ENCODE measurements at regions not wholly inside any gene's neighbourhood (a gene's known extent, or its start where the extent isn't known, plus 50 kb on each side); places are given as distances from the start of the nearest gene placed in this dataset.
"Not testable (repeated sequence)": the region's sequence is repeated elsewhere in the genome, so short reads cannot be mapped to it uniquely, and the experiment has no call there.

GRCh38 chr4:104930745-104931736 is 215.6 kb upstream of the TET2 start:
- POLR2A ChIA-PET; DNase-seq (ENCODE audit: extremely low spot score): not testable (repeated sequence)
- CTCF ChIA-PET: interaction anchor here (0.8 to 2.6 kb wide), 10 partner anchors 10 to 590 kb away, joined by 3 to 15 read pairs (median 3); partner anchors contain the start of gene PPA2
- TF ChIP-seq, protein P1, sequence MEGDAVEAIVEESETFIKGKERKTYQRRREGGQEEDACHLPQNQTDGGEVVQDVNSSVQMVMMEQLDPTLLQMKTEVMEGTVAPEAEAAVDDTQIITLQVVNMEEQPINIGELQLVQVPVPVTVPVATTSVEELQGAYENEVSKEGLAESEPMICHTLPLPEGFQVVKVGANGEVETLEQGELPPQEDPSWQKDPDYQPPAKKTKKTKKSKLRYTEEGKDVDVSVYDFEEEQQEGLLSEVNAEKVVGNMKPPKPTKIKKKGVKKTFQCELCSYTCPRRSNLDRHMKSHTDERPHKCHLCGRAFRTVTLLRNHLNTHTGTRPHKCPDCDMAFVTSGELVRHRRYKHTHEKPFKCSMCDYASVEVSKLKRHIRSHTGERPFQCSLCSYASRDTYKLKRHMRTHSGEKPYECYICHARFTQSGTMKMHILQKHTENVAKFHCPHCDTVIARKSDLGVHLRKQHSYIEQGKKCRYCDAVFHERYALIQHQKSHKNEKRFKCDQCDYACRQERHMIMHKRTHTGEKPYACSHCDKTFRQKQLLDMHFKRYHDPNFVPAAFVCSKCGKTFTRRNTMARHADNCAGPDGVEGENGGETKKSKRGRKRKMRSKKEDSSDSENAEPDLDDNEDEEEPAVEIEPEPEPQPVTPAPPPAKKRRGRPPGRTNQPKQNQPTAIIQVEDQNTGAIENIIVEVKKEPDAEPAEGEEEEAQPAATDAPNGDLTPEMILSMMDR (IDR thresholded peaks at IDR 0.05; ENCODE audit: control extremely low read depth, extremely low read depth, low read depth, missing control alignments): peak; percentile 31

- ChIA-PET CTCF (no interaction called here), POLR2A (no interaction called here)
- DNase-seq (ENCODE audit: extremely low spot score): no peak
- TF ChIP-seq, protein P1 (IDR thresholded peaks at IDR 0.05; ENCODE audit: control extremely low read depth, extremely low read depth, low read depth, missing control alignments): no peak
Measured at GRCh38 chr4:104938624-104939023, 208.1 kb upstream of the TET2 start.

DNA sequence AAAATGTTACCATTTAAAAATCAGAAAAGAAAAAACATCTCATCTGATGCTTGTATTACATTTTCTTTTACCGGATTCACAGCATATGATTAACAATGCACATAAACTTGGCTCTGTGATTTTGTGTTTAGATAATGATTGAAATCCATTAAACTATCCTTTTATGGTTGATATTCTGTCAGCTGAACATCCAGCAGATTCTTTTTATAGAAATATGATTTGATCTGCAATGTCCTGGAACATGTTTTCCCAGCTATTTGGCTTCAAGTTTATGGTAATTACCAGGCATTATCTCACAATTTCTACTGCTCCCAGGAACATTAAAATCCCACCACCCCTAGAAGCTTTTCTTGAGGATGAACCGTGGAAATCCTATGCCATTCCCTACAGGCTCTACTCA is 205.7 kb upstream of the TET2 start:
- ChIA-PET POLR2A (no interaction called here), CTCF (interaction anchor here (1.2 to 1.5 kb wide), 3 partner anchors 9 to 759 kb away, joined by 3 read pairs; no protein-coding TSS in a partner anchor)
- TF ChIP-seq, protein P1 (IDR thresholded peaks at IDR 0.05; ENCODE audit: control extremely low read depth, extremely low read depth, low read depth, missing control alignments): no peak
- no peak for DNase-seq (ENCODE audit: extremely low spot score)

GRCh38 chr4:104941661-104942062 is 205.0 kb upstream of the TET2 start:
- ChIA-PET POLR2A (no interaction called here), CTCF (interaction anchor here (1.2 to 1.5 kb wide), 3 partner anchors 10 to 759 kb away, joined by 3 read pairs; no protein-coding TSS in a partner anchor)
- peak; percentile 4 for DNase-seq (ENCODE audit: extremely low spot score)
- TF ChIP-seq, protein P1 (IDR thresholded peaks at IDR 0.05; ENCODE audit: control extremely low read depth, extremely low read depth, low read depth, missing control alignments): no peak

DNA sequence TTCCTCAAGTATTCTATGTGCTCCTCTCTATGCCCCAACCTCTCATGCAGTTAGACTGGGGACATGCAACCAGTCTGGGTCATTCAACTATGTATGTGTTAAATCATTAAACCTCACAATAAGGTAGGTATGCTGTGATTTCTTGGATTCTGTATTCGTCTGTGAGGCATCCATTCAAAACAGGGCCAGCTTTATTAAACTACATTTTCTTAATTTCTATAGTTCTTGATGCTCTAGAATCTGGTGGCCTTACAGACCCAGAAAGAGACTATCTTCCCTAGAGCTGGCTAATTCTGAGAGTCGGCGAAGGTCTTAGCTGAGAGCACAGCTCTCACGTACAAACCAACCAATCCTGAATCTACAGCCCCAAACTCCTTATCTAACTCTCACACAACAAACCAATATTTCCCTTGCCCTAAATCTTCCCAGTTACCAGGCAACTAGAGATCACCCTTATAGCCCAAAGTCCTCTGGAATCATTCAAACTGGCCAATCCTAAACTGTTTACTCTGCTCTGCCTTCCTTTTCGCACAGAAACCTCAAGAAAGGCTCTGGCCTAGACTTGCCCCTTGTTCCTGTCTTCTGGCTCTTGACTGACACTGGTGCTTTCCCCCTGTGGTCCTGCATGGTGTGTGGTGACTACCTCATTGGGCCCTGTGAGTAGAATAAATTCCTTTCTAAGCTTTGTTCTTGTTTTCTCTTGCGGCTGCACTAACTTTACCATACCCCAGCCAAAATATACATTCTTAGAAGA is 203.5 kb upstream of the TET2 start:
- TF ChIP-seq, protein P1 (IDR thresholded peaks at IDR 0.05; ENCODE audit: control extremely low read depth, extremely low read depth, low read depth, missing control alignments): no peak
- no peak for DNase-seq (ENCODE audit: extremely low spot score)
- ChIA-PET POLR2A (interaction anchor here (0.8 kb wide), 1 partner anchor 118 kb away, joined by 3 read pairs; no protein-coding TSS in a partner anchor), CTCF (interaction anchor here (1.0 to 1.9 kb wide), 3 partner anchors 9 to 22 kb away, joined by 3 to 5 read pairs (median 5); no protein-coding TSS in a partner anchor)

GRCh38 chr4:104944596-104944995 is 202.1 kb upstream of the TET2 start:
- DNase-seq (ENCODE audit: extremely low spot score): no peak
- TF ChIP-seq, protein P1 (IDR thresholded peaks at IDR 0.05; ENCODE audit: control extremely low read depth, extremely low read depth, low read depth, missing control alignments): no peak
- ChIA-PET CTCF (interaction anchor here (0.9 to 1.9 kb wide), 3 partner anchors 14 to 25 kb away, joined by 4 to 5 read pairs (median 4); no protein-coding TSS in a partner anchor), POLR2A (no interaction called here)

All from GM10248 (cell line).